GM12878 (cell line): ENCODE measurements at regions not wholly inside any gene's neighbourhood (a gene's known extent, or its start where the extent isn't known, plus 50 kb on each side); places are given as distances from the start of the nearest gene placed in this dataset.
"Not testable (repeated sequence)": the region's sequence is repeated elsewhere in the genome, so short reads cannot be mapped to it uniquely, and the experiment has no call there.

Experiments
- ATAC-seq: fragments of 200-7000 bp; cut with Tn5 transposase; 3 replicates; pipeline ENCODE4 v1.9.1; 2020; ENCODE audit warnings: mild to moderate bottlenecking, moderate library complexity
- BruUV-seq: library from RNA; stranded (reverse); fragments of 400-500 nt; replicated peaks from 2 replicates; lab custom pipeline; 2021; lab: Mats Ljungman, UMichigan
- CTCF ChIA-PET: fragments of 300-600 bp; sonication (Branson Sonifier 250); formaldehyde crosslinking; extraction: SDS; loops from one replicate; lab custom pipeline; 2021; ENCODE audit warnings: inconsistent platforms; lab: Yijun Ruan, JAX
- POLR2A ChIA-PET: fragments of 350-600 bp; formaldehyde crosslinking; extraction: SDS; loops from one replicate; lab custom pipeline; 2021; ENCODE audit warnings: inconsistent platforms; lab: Charles Lee
- RAD21 ChIA-PET: fragments of 300-600 bp; sonication (Branson Sonifier 250); formaldehyde crosslinking; loops from one replicate; lab custom pipeline; 2023; ENCODE audit warnings: antibody characterized with exemption; ENCODE audit not compliant: unreplicated experiment; lab: Charles Lee
- SMC1A ChIA-PET: fragments of 300-600 bp; sonication (Branson Sonifier 250); formaldehyde crosslinking; loops from one replicate; lab custom pipeline; 2023; ENCODE audit not compliant: unreplicated experiment, uncharacterized antibody; lab: Charles Lee
- DNase-seq: peaks from one replicate; pipeline ENCODE4 v3.0.0-alpha.2; 2011; ENCODE audit warnings: low read depth, low spot score
- FAIRE-seq: peaks from 3 replicates; lab custom pipeline; 2011; peaks lifted over from hg19 to GRCh38; lab: Jason Lieb, UNC
- H2AFZ ChIP-seq: 2 replicates; pipeline ENCODE4 v1.6.0; 2011; ENCODE audit warnings: low read depth, low read length, control low read depth; ENCODE audit not compliant: control insufficient read depth
- H3K27ac ChIP-seq: 2 replicates; pipeline ENCODE4 v1.5.1; 2011; ENCODE audit warnings: control low read depth; ENCODE audit not compliant: control insufficient read depth, insufficient read depth
- H3K27me3 ChIP-seq, 2 experiments: replicated peaks in 1 of 2; 2 replicates each; pipeline versions ENCODE4 v1.6.0 to v1.6.1; 2011; ENCODE audit warnings: low read length in 1 of 2; ENCODE audit not compliant: control insufficient read depth in 2 of 2, insufficient read depth in 2 of 2
- H3K36me3 ChIP-seq, 2 experiments: 2 replicates each; pipeline ENCODE4 v1.5.1; 2011; ENCODE audit warnings: low read length in 1 of 2; ENCODE audit not compliant: control insufficient read depth in 2 of 2, insufficient read depth in 2 of 2
- H3K4me1 ChIP-seq: 2 replicates; pipeline ENCODE4 v1.6.1; 2011; ENCODE audit warnings: mild to moderate bottlenecking, low read length, moderate library complexity, mixed read lengths; ENCODE audit not compliant: control insufficient read depth, insufficient read depth
- H3K4me2 ChIP-seq: 2 replicates; pipeline ENCODE4 v1.6.0; 2011; ENCODE audit warnings: control low read depth; ENCODE audit not compliant: control insufficient read depth, insufficient read depth
- H3K4me3 ChIP-seq: fragments of 200-600 bp; sonication (generic); 2 replicates; pipeline ENCODE4 v1.5.1; 2016
- H3K79me2 ChIP-seq: 2 replicates; pipeline ENCODE4 v1.6.0; 2011; ENCODE audit warnings: low read length; ENCODE audit not compliant: control insufficient read depth, insufficient read depth
- H3K9ac ChIP-seq: 2 replicates; pipeline ENCODE4 v1.8.0; 2011; ENCODE audit warnings: low read length, control low read depth, mixed read lengths; ENCODE audit not compliant: control insufficient read depth, insufficient read depth
- H3K9me3 ChIP-seq: replicated peaks from 3 replicates; pipeline ENCODE4 v1.5.1; 2011; ENCODE audit warnings: mild to moderate bottlenecking, low read length; ENCODE audit not compliant: control insufficient read depth, insufficient read depth
- H4K20me1 ChIP-seq: 2 replicates; pipeline ENCODE4 v1.6.0; 2011; ENCODE audit not compliant: control insufficient read depth, insufficient read depth
- EZH2 ChIP-seq: IDR thresholded peaks from 2 replicates; pipeline ENCODE4 v1.6.1; 2012; ENCODE audit warnings: low read depth, mild to moderate bottlenecking, control low read depth, inconsistent platforms, low read length, borderline replicate concordance; ENCODE audit not compliant: control insufficient read depth
- MXI1 ChIP-seq: fragments of 150-350 bp; IDR thresholded peaks from 2 replicates; pipeline ENCODE4 v1.6.1; 2011; ENCODE audit warnings: low read depth, mild to moderate bottlenecking, inconsistent platforms, low read length, improper control_type of control experiment
- WGBS: methylation state at CpG from one replicate; pipeline ENCODE4 v1.1.6; 2016; ENCODE audit warnings: low lambda C conversion rate; ENCODE audit not compliant: insufficient replicate concordance, insufficient coverage; ENCODE audit errors: missing lambda C conversion rate; 5-methylcytosine and 5-hydroxymethylcytosine counted together
- in situ Hi-C: fragments of 300-500 bp; cut with MboI; formaldehyde crosslinking; loops from 9 replicates; pipeline ENCODE4 v1.14.3; 2018; ENCODE audit warnings: mixed read lengths
- intact Hi-C: fragments of 100-400 bp; cut with micrococcal nuclease; formaldehyde crosslinking; loops from one replicate; pipeline ENCODE4 v1.14.2; 2022; ENCODE audit not compliant: unreplicated experiment
- TF ChIP-seq, protein P1 (sequence below): fragments of 450-650 bp; formaldehyde crosslinking; IDR thresholded peaks from 2 replicates; pipeline ENCODE4 v1.4.0; 2020; ENCODE audit warnings: mild to moderate bottlenecking, moderate library complexity
- TF ChIP-seq, protein P2 (sequence below): fragments of 450-650 bp; IDR thresholded peaks from 2 replicates; pipeline ENCODE4 v1.6.1; 2016; ENCODE audit warnings: mild to moderate bottlenecking, moderate library complexity, borderline replicate concordance
- TF ChIP-seq, protein P3 (sequence below): fragments of 450-650 bp; IDR thresholded peaks from 2 replicates; pipeline ENCODE4 v1.6.1; 2017; ENCODE audit warnings: mild to moderate bottlenecking, moderate library complexity

GRCh38 chr7:85796956-85797355 is 610.1 kb upstream of the SEMA3D start (continued):
- TF ChIP-seq, protein P1, sequence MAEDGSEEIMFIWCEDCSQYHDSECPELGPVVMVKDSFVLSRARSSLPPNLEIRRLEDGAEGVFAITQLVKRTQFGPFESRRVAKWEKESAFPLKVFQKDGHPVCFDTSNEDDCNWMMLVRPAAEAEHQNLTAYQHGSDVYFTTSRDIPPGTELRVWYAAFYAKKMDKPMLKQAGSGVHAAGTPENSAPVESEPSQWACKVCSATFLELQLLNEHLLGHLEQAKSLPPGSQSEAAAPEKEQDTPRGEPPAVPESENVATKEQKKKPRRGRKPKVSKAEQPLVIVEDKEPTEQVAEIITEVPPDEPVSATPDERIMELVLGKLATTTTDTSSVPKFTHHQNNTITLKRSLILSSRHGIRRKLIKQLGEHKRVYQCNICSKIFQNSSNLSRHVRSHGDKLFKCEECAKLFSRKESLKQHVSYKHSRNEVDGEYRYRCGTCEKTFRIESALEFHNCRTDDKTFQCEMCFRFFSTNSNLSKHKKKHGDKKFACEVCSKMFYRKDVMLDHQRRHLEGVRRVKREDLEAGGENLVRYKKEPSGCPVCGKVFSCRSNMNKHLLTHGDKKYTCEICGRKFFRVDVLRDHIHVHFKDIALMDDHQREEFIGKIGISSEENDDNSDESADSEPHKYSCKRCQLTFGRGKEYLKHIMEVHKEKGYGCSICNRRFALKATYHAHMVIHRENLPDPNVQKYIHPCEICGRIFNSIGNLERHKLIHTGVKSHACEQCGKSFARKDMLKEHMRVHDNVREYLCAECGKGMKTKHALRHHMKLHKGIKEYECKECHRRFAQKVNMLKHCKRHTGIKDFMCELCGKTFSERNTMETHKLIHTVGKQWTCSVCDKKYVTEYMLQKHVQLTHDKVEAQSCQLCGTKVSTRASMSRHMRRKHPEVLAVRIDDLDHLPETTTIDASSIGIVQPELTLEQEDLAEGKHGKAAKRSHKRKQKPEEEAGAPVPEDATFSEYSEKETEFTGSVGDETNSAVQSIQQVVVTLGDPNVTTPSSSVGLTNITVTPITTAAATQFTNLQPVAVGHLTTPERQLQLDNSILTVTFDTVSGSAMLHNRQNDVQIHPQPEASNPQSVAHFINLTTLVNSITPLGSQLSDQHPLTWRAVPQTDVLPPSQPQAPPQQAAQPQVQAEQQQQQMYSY (CRISPR knock-in tag) = no peak
- TF ChIP-seq MXI1 = no peak
- no peak for TF ChIP-seq EZH2
- TF ChIP-seq, protein P2, sequence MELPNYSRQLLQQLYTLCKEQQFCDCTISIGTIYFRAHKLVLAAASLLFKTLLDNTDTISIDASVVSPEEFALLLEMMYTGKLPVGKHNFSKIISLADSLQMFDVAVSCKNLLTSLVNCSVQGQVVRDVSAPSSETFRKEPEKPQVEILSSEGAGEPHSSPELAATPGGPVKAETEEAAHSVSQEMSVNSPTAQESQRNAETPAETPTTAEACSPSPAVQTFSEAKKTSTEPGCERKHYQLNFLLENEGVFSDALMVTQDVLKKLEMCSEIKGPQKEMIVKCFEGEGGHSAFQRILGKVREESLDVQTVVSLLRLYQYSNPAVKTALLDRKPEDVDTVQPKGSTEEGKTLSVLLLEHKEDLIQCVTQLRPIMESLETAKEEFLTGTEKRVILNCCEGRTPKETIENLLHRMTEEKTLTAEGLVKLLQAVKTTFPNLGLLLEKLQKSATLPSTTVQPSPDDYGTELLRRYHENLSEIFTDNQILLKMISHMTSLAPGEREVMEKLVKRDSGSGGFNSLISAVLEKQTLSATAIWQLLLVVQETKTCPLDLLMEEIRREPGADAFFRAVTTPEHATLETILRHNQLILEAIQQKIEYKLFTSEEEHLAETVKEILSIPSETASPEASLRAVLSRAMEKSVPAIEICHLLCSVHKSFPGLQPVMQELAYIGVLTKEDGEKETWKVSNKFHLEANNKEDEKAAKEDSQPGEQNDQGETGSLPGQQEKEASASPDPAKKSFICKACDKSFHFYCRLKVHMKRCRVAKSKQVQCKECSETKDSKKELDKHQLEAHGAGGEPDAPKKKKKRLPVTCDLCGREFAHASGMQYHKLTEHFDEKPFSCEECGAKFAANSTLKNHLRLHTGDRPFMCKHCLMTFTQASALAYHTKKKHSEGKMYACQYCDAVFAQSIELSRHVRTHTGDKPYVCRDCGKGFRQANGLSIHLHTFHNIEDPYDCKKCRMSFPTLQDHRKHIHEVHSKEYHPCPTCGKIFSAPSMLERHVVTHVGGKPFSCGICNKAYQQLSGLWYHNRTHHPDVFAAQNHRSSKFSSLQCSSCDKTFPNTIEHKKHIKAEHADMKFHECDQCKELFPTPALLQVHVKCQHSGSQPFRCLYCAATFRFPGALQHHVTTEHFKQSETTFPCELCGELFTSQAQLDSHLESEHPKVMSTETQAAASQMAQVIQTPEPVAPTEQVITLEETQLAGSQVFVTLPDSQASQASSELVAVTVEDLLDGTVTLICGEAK = no peak
- TF ChIP-seq, protein P3, sequence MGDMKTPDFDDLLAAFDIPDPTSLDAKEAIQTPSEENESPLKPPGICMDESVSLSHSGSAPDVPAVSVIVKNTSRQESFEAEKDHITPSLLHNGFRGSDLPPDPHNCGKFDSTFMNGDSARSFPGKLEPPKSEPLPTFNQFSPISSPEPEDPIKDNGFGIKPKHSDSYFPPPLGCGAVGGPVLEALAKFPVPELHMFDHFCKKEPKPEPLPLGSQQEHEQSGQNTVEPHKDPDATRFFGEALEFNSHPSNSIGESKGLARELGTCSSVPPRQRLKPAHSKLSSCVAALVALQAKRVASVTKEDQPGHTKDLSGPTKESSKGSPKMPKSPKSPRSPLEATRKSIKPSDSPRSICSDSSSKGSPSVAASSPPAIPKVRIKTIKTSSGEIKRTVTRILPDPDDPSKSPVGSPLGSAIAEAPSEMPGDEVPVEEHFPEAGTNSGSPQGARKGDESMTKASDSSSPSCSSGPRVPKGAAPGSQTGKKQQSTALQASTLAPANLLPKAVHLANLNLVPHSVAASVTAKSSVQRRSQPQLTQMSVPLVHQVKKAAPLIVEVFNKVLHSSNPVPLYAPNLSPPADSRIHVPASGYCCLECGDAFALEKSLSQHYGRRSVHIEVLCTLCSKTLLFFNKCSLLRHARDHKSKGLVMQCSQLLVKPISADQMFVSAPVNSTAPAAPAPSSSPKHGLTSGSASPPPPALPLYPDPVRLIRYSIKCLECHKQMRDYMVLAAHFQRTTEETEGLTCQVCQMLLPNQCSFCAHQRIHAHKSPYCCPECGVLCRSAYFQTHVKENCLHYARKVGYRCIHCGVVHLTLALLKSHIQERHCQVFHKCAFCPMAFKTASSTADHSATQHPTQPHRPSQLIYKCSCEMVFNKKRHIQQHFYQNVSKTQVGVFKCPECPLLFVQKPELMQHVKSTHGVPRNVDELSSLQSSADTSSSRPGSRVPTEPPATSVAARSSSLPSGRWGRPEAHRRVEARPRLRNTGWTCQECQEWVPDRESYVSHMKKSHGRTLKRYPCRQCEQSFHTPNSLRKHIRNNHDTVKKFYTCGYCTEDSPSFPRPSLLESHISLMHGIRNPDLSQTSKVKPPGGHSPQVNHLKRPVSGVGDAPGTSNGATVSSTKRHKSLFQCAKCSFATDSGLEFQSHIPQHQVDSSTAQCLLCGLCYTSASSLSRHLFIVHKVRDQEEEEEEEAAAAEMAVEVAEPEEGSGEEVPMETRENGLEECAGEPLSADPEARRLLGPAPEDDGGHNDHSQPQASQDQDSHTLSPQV = no peak
- TF ChIP-seq, all 136 proteins: peak for 0

- H3K4me3 ChIP-seq, BruUV-seq, H3K9ac ChIP-seq, H2AFZ ChIP-seq, in situ Hi-C loops, H3K4me2 ChIP-seq, FAIRE-seq, H3K9me3 ChIP-seq, DNase-seq, H4K20me1 ChIP-seq, ATAC-seq, H3K27ac ChIP-seq, H3K79me2 ChIP-seq, H3K27me3 ChIP-seq, CTCF ChIA-PET, POLR2A ChIA-PET, intact Hi-C loops, H3K4me1 ChIP-seq, H3K36me3 ChIP-seq, RAD21 ChIA-PET: not testable (repeated sequence)
- SMC1A ChIA-PET = interaction anchor here (0.7 kb wide), 1 partner anchor 920 kb away, joined by 3 read pairs; no protein-coding TSS in a partner anchor
- 23% methylated on average over 4 of the region's 4 CpGs for WGBS
Observed at GRCh38 chr7:85791098-85791497, 604.2 kb upstream of the SEMA3D start.
